GM21529 (cell line): ENCODE measurements at regions not wholly inside any gene's neighbourhood (a gene's known extent, or its start where the extent isn't known, plus 50 kb on each side); places are given as distances from the start of the nearest gene placed in this dataset.

Experiments used
- ATAC-seq: cut with Tn5 transposase; IDR thresholded peaks from one replicate; pipeline ENCODE4 v1.9.1; 2021; ENCODE audit not compliant: unreplicated experiment

GRCh38 chr6:50214937-50215336 is 165.2 kb upstream of the DEFB112 start:
- ATAC-seq, result no peak

DNA sequence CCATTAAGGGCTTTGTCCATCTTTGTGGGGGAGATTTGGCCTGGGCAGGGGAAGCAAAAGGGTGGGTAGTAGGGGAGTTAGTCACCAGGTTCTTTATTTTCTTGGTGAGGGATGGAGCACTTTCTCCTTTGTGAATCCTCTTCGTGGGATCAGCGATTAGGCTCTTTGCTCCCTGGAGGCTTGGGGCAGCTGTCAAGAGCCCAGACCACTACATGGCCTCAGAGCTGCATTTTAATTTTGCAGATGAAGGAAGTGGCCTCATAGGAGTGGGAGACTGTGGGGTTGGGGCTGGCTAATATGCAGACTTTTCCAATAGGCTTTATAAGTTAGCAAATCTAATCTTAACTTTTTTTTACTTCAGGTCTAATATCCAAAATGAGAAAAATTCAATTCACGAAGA is 168.1 kb upstream of the DEFB112 start:
- no peak for ATAC-seq

GRCh38 chr6:50236164-50236563 is 186.4 kb upstream of the DEFB112 start:
- ATAC-seq, result no peak

GRCh38 chr6:50239853-50240252 is 190.1 kb upstream of the DEFB112 start:
- ATAC-seq, result no peak

- ATAC-seq, result no peak
These were observed 191.3 kb upstream of the DEFB112 start for GRCh38 chr6:50240986-50241385.

- no peak for ATAC-seq
These were observed 199.8 kb upstream of the DEFB112 start for GRCh38 chr6:50249493-50249892.

GRCh38 chr6:50257322-50257721 is 207.6 kb upstream of the DEFB112 start:
- ATAC-seq, result no peak

- no peak for ATAC-seq
These were observed 210.2 kb upstream of the DEFB112 start for GRCh38 chr6:50259903-50260302.

GRCh38 chr6:50264995-50265571 is 215.4 kb upstream of the DEFB112 start:
- no peak for ATAC-seq

GRCh38 chr6:50270415-50270814 is 220.7 kb upstream of the DEFB112 start:
- ATAC-seq, result no peak

DNA sequence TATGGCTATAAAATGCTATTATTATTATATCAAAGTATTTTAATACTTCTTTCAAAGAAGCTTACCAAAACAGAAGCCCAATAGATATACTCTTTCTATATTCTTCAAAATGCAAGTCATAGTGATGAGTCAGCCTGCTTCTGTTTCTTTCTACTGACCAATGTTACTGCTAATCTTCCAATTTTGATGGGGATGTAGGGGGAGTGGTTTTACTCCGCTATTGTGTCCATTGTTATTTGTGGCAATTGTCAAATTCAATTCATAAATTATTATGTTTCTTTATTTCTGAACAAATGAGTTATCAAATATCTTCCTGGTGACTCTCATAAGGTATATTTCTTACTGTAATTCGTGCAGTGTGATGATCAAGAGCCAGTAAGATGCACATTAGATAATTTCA is 221.5 kb upstream of the DEFB112 start:
- no peak for ATAC-seq

GRCh38 chr6:50271817-50272216 is 222.1 kb upstream of the DEFB112 start:
- no peak for ATAC-seq

DNA sequence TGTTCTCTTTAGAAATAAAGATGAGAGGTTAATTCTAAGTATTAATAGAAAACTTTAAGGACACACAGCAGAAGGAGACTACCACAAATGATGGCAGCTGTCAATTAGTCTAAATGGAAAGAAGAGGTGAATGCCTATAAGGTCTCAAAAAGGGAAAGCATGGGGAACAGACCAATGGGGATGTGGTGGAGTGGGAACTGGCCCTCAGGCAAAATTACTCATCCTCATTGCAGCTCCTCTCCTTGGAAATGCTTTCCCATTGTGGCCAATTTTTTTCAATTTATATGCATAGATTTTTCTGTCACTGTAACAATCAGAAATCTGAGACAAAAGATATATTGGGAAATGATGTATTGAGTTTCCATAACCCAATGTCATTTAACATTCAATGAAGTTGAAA is 222.9 kb upstream of the DEFB112 start:
- ATAC-seq, result no peak

- ATAC-seq, result no peak
These were observed 227.1 kb upstream of the DEFB112 start for GRCh38 chr6:50276771-50277261.

- no peak for ATAC-seq
These were observed 228.0 kb upstream of the DEFB112 start for GRCh38 chr6:50277774-50278173.

GRCh38 chr6:50278663-50279062 is 228.9 kb upstream of the DEFB112 start:
- no peak for ATAC-seq

DNA sequence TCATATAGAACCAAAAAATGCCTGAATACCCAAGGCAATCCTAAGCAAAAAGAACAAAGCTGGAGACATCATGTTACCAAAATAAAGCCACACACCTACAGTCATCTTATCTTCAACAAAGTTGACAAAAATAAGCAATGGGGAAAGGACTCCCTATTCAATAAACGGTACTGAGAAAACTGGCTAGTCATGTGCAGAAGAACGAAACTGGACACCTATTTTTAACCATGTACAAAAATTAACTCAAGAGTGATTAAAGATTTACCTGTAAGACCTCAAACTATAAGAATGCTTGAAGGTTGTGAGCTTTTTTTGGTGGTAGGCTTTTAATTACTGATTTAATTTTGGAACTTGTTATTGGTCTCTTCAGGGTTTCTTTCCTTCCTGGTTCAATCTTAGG is 236.0 kb upstream of the DEFB112 start:
- no peak for ATAC-seq

GRCh38 chr6:50288241-50288640 is 238.5 kb upstream of the DEFB112 start:
- no peak for ATAC-seq

DNA sequence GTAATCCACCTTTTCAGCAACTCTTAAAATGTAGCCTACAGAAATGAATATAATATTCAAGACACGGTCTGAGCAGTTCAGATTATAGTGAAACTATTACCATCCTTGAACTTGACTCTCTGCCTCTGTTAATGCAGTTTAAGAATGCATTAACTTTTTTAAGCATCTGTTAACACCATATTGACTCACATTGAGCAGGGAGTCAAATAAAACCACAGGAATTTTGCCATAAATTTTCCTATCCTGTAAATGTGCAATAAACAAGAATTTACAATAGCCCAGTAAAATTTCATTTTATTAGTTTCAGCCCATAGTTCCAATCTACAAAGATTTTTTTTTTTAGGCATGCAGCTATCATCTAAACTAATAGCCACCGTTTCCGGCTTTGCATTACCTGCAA is 239.2 kb upstream of the DEFB112 start:
- ATAC-seq, result no peak

DNA sequence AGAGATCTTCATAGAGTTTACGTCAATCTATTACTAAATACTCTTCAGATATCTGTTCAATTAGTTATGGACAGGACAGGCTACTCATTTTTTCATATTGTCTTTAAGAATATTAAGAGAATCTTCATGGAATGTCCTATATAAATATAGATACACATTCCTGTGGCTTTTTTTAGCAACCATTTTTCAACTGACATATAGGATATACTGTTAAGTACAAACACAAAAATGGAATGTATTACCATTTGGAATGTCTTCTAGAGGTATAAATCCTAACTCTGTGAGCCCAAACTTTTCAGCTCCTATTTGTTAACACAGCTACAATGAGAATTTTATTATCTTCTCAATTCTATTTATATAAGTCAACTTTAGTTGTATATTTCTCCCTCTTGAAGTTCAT is 239.6 kb upstream of the DEFB112 start:
- ATAC-seq, result no peak

DNA sequence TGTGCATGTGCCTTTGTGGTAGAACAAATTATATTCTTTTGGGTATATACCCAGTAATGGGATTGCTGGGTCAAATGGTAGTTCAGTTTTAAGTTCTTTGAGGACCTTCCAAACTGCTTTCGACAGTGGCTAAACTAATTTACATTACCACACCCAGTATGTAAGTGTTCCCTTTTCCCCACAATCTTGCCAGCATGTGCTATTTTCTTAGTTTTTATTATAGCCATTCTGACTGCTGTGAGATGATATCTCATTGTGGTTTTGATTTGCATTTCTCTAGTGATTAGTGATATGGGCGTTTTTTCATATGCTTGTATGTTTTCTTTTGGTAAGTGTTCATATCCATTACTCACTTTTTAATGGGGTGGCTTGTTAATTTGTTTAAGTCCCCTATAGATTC is 251.6 kb upstream of the DEFB112 start:
- ATAC-seq, result no peak

DNA sequence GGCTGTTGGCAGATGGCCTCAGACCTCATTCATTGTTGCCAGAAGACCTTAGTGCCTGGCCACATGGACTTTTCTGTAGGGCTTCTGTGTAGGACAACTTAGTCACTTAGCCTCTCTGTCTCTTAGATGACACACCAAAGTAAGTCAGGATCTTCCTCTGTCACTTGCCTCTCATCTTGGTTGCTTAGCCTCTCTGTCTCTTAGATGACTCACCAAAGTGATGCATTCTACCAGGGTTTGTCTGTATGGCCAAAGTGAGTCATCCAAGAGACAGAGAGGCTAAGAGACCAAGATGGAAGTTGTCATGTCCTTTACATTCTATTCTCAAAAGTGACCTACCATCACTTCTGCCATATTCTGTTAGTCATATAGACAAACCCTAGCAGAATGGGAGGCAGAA is 255.9 kb upstream of the DEFB112 start:
- ATAC-seq, result no peak

- ATAC-seq, result no peak
These were observed 268.8 kb upstream of the DEFB112 start for GRCh38 chr6:50318536-50318935.
